ENCODE measurements at regions not wholly inside any gene's neighbourhood (a gene's known extent, or its start where the extent isn't known, plus 50 kb on each side); places are given as distances from the start of the nearest gene placed in this dataset.
A peak's percentile ranks its signal among the peaks of the same experiment; 100 is the strongest.
"Not testable (repeated sequence)": the region's sequence is repeated elsewhere in the genome, so short reads cannot be mapped to it uniquely, and the experiment has no call there.

- no peak for DNase-seq (ENCODE audit: low read depth)
- TF ChIP-seq, protein P1, sequence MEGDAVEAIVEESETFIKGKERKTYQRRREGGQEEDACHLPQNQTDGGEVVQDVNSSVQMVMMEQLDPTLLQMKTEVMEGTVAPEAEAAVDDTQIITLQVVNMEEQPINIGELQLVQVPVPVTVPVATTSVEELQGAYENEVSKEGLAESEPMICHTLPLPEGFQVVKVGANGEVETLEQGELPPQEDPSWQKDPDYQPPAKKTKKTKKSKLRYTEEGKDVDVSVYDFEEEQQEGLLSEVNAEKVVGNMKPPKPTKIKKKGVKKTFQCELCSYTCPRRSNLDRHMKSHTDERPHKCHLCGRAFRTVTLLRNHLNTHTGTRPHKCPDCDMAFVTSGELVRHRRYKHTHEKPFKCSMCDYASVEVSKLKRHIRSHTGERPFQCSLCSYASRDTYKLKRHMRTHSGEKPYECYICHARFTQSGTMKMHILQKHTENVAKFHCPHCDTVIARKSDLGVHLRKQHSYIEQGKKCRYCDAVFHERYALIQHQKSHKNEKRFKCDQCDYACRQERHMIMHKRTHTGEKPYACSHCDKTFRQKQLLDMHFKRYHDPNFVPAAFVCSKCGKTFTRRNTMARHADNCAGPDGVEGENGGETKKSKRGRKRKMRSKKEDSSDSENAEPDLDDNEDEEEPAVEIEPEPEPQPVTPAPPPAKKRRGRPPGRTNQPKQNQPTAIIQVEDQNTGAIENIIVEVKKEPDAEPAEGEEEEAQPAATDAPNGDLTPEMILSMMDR (conservative IDR thresholded peaks at IDR 0.05; ENCODE audit: low read depth, low read length) = no peak
- no peak overlapping the region for H3K4me3 ChIP-seq (ENCODE audit: low read depth, low read length)
Measured at GRCh38 chr13:54004026-54004699, 975.5 kb downstream of the OLFM4 start.

DNA sequence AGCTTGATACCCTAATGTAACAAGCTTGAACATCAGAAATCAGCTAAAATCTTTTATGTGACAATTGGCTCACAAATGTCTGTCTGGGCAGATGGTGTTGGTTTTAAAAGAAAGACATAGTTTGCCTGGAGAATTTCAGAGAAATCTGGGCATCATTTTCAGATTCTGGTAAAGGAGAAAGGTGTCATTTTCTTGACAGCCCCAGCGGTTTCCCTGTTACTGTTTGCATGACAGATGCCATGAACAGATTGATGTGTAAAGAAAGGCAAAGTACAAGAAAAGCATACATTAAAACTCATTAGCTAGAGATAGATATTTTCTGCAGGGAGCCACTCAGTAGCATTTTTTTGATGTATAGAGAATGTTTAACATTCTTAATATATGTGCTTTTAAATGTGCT is 987.9 kb downstream of the OLFM4 start:
- no peak for DNase-seq (ENCODE audit: low read depth)
- TF ChIP-seq, protein P1 (conservative IDR thresholded peaks at IDR 0.05; ENCODE audit: low read depth, low read length) = no peak
- no peak overlapping the region for H3K4me3 ChIP-seq (ENCODE audit: low read depth, low read length)

DNA sequence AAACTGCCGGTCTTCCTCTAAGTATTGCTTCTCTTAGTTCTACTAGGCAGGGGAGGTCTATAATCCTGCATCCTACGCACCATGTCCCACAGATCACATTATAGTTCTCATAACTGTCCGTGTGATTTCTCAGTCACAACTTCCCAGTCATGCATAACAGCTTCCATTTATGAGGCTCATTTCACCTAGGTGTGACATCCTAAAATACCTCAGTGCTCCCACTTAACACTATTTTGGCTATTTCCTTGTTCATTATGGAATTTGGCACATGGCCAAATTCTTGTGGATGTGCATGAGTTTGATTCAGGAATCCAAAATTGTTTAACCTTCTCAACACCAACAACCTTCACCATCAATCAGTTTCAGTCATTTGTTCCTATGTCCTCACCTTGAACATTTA is 989.9 kb downstream of the OLFM4 start:
- DNase-seq (ENCODE audit: low read depth) = no peak
- TF ChIP-seq, protein P1 (conservative IDR thresholded peaks at IDR 0.05; ENCODE audit: low read depth, low read length) = no peak
- no peak overlapping the region for H3K4me3 ChIP-seq (ENCODE audit: low read depth, low read length)

GRCh38 chr13:54029226-54029625 is 1000.6 kb downstream of the OLFM4 start:
- no peak overlapping the region for H3K4me3 ChIP-seq (ENCODE audit: low read depth, low read length)
- TF ChIP-seq, protein P1 (conservative IDR thresholded peaks at IDR 0.05; ENCODE audit: low read depth, low read length) = no peak
- peak; percentile 12 for DNase-seq (ENCODE audit: low read depth)

- TF ChIP-seq, protein P1 (conservative IDR thresholded peaks at IDR 0.05; ENCODE audit: low read depth, low read length) = no peak
- no peak overlapping the region for H3K4me3 ChIP-seq (ENCODE audit: low read depth, low read length)
Measured at GRCh38 chr13:54029720-54030119, 1001.1 kb downstream of the OLFM4 start.

GRCh38 chr13:54033323-54033861 is 1004.8 kb downstream of the OLFM4 start:
- no peak overlapping the region for H3K4me3 ChIP-seq (ENCODE audit: low read depth, low read length)
- TF ChIP-seq, protein P1 (conservative IDR thresholded peaks at IDR 0.05; ENCODE audit: low read depth, low read length) = no peak
- no peak for DNase-seq (ENCODE audit: low read depth)

More at GRCh38 chr13:54029720-54030119, 1001.1 kb downstream of the OLFM4 start:
- DNase-seq (ENCODE audit: low read depth) = no peak

GRCh38 chr13:54034047-54034446 is 1005.4 kb downstream of the OLFM4 start:
- no peak for DNase-seq (ENCODE audit: low read depth)
- TF ChIP-seq, protein P1 (conservative IDR thresholded peaks at IDR 0.05; ENCODE audit: low read depth, low read length) = no peak

DNA sequence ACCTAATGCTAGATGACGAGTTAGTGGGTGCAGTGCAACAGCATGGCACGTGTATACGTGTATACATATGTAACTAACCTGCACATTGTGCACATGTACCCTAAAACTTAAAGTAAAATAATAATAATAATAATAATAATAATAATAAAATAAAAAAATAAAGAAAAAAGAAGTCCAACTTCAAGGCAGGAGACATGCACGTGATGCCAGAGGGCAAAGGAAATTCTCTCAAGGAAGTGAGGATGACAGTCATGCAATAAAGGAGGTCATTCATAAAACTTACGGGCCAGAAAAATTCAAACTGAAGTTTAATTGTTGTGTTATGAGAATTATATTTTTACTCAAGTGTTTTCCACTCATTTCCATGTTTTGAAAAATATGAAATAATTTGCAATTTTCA is 1028.8 kb downstream of the OLFM4 start:
- not testable (repeated sequence) for DNase-seq (ENCODE audit: low read depth)

More at GRCh38 chr13:54034047-54034446, 1005.4 kb downstream of the OLFM4 start:
- H3K4me3 ChIP-seq (ENCODE audit: low read depth, low read length) = no peak overlapping the region

DNA sequence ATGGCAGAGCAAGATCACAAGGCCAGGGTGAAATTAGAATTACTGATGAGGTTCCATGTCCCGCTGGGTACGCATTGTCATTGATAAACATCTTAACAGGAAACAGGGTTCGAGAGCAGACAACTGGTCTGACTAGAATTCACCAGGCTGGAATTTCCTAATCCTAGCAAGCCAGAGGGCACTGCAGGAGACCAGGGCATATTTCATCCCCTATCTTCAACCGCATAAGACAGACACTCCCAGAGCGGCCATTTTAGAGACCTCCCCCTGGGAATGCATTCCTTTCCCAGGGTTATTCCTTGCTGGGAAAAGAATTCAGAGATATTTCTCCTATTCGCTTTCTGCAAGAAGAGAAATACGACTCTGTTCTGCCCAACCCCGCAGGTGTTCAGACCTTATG is 1041.3 kb downstream of the OLFM4 start:
- not testable (repeated sequence) for DNase-seq (ENCODE audit: low read depth); H3K4me3 ChIP-seq (ENCODE audit: low read depth, low read length)

More for the DNA sequence above, 1028.8 kb downstream of the OLFM4 start:
- H3K4me3 ChIP-seq (ENCODE audit: low read depth, low read length) = not testable (repeated sequence)
